Brain microvascular endothelial cell (primary cell): ENCODE measurements at regions not wholly inside any gene's neighbourhood (a gene's known extent, or its start where the extent isn't known, plus 50 kb on each side); places are given as distances from the start of the nearest gene placed in this dataset.
"Not testable (repeated sequence)": the region's sequence is repeated elsewhere in the genome, so short reads cannot be mapped to it uniquely, and the experiment has no call there.

Experiments
- DNase-seq: peaks from one replicate; pipeline ENCODE4 v3.0.0-alpha.2; 2020
- H3K27ac ChIP-seq: fragments of 250-450 bp; sonication (Bioruptor Pico); 2 replicates; pipeline ENCODE4 v1.5.1; 2020; ENCODE audit warnings: mild to moderate bottlenecking, moderate library complexity
- H3K27me3 ChIP-seq: fragments of 250-450 bp; sonication (Bioruptor Pico); replicated peaks from 2 replicates; pipeline ENCODE4 v1.5.1; 2020; ENCODE audit warnings: mild to moderate bottlenecking
- H3K36me3 ChIP-seq: fragments of 250-450 bp; sonication (Bioruptor Pico); replicated peaks from 2 replicates; pipeline ENCODE4 v1.5.1; 2020; ENCODE audit warnings: mild to moderate bottlenecking
- H3K4me3 ChIP-seq: 2 replicates; pipeline ENCODE4 v1.5.1; 2011; ENCODE audit warnings: low read depth, mild to moderate bottlenecking, control low read depth, low read length, moderate library complexity
- in situ Hi-C: cut with HindIII; loops from 2 replicates; pipeline ENCODE4 v1.10.0; 2017; ENCODE audit warnings: low sequenced_read_pairs, low pct_ligation_motif_present
- TF ChIP-seq, protein P1 (sequence below): IDR thresholded peaks from 2 replicates; pipeline ENCODE4 v1.5.1; 2011; ENCODE audit warnings: low read depth, mild to moderate bottlenecking, moderate library complexity, low read length, control low read depth, inconsistent platforms; ENCODE audit errors: missing control alignments

DNA sequence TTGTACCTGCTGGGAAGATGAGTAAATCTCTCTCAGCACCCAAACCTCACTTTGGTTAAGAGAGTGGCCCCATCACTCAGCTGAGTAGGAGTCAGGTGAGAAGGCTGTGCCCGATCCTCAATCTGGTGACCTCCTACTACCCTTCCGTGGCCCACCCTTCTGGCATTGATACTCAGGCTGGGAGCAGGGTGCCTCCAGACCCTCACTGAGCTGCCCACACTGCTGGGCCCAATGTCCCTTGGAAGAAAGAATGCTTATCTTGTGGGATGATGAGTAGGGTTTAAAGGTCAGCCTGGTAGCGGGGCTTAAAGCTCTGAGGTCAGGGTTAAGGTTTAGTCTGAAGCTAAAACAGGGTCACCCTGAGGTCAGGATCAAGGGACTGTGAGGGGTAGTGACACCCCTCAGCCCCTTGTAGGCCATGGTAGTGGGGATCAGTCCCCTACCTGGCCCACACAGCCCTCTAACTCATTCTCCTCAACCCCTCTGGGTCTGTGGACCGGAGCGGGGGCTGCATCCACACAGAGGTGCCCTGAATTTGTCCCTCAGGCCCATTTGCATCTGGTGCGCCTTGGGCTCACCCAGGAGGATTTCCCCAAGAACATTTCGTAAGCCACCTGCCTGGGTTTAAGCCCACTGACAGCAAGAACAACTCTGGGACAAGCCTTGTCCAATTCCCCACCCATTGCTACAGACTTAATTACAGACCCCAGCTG is 123.8 kb downstream of the CYP26B1 start:
- Histone ChIP-seq H3K27me3 (no peaks in the 10 kb centered on the region), H3K36me3 (no peaks in the 10 kb centered on the region), H3K4me3 (no peak overlapping the region), H3K27ac (no peak overlapping the region)
- no peak for DNase-seq
- TF ChIP-seq, protein P1, sequence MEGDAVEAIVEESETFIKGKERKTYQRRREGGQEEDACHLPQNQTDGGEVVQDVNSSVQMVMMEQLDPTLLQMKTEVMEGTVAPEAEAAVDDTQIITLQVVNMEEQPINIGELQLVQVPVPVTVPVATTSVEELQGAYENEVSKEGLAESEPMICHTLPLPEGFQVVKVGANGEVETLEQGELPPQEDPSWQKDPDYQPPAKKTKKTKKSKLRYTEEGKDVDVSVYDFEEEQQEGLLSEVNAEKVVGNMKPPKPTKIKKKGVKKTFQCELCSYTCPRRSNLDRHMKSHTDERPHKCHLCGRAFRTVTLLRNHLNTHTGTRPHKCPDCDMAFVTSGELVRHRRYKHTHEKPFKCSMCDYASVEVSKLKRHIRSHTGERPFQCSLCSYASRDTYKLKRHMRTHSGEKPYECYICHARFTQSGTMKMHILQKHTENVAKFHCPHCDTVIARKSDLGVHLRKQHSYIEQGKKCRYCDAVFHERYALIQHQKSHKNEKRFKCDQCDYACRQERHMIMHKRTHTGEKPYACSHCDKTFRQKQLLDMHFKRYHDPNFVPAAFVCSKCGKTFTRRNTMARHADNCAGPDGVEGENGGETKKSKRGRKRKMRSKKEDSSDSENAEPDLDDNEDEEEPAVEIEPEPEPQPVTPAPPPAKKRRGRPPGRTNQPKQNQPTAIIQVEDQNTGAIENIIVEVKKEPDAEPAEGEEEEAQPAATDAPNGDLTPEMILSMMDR: no peak
- in situ Hi-C loops: no loop called here

DNA sequence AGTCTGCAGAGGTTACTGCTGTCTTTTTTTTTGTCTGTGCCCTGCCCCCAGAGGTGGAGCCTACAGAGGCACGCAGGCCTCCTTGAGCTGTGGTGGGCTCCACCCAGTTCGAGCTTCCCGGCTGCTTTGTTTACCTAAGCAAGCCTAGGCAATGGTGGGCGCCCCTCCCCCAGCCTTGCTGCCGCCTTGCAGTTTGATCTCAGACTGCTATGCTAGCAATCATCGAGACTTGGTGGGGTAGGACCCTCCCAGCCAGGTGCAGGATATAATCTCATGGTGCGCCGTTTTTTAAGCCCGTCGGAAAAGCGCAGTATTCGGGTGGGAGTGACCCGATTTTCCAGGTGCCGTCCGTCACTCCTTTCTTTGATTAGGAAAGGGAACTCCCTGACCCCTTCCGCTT is 126.3 kb downstream of the CYP26B1 start:
- H3K36me3 ChIP-seq, H3K27me3 ChIP-seq, in situ Hi-C loops, DNase-seq, H3K4me3 ChIP-seq, H3K27ac ChIP-seq: not testable (repeated sequence)

DNA sequence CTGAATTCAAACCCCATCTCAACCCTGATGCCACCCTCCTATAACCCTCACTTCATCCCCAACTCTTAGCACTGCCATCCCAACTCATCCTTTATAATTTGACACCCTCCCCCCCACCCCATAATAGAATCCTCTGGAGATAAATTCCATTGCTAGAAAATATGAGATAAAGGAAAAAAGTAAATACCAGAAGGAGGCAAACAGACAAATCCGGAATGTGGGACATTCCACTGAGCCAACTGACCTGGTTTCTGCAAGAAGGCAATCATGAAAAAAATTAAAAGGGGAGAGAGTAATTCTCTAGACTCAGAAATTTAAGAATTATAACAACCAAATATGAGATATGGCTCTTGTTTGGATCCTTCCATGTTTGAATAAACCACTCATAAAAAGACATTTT is 132.4 kb downstream of the CYP26B1 start:
- H3K27me3 ChIP-seq: no peaks in the 10 kb centered on the region
- DNase-seq: peak; percentile 22
- no peak overlapping the region for H3K4me3 ChIP-seq
- no peaks in the 10 kb centered on the region for H3K36me3 ChIP-seq
- TF ChIP-seq, protein P1: no peak
- in situ Hi-C loops: no loop called here
- no peak overlapping the region for H3K27ac ChIP-seq

DNA sequence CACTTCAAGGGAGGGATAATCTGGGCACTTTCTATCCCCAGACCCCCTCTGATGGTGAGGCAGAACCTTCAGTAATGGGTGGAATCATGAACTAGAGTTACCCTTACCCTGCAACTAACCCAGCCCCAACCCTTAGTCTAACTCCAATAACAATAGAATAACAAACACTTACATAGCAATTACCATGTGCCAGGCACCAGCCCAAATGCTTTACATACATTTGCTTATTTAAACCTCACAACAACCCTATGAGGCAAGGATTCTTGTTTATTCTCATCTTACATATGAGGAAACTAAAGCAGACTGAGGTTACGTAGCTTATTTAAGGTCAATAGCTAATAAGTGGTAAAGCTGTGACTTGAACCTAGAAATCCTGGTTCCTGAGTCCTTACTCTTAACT is 132.8 kb downstream of the CYP26B1 start:
- no peak overlapping the region for H3K27ac ChIP-seq
- no peak overlapping the region for H3K4me3 ChIP-seq
- H3K27me3 ChIP-seq: no peaks in the 10 kb centered on the region
- TF ChIP-seq, protein P1: no peak
- no peaks in the 10 kb centered on the region for H3K36me3 ChIP-seq
- in situ Hi-C loops: no loop called here
- no peak for DNase-seq

DNA sequence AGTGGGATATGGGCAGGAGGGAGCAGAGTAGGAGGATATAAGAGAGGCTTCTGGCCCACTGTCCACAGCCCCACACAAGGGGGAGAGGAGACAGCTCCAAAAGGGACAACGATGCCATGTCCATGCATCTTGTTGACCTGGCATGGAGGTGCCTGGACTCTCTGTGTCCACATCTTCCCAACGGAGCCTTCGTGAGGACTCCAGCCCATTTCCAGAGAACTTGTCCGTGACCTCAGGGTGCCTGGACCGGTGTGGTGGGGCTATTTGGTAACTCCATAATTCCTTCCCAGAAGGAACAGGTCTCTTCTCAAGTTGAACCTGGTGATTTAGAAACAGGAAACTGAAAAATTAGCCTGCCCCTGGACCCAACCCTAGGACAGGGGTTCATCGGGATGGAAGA is 133.9 kb downstream of the CYP26B1 start:
- no peak for DNase-seq
- TF ChIP-seq, protein P1: no peak
- Histone ChIP-seq H3K36me3 (no peaks in the 10 kb centered on the region), H3K27me3 (no peaks in the 10 kb centered on the region), H3K4me3 (no peak overlapping the region), H3K27ac (no peak overlapping the region)
- in situ Hi-C loops: no loop called here

DNA sequence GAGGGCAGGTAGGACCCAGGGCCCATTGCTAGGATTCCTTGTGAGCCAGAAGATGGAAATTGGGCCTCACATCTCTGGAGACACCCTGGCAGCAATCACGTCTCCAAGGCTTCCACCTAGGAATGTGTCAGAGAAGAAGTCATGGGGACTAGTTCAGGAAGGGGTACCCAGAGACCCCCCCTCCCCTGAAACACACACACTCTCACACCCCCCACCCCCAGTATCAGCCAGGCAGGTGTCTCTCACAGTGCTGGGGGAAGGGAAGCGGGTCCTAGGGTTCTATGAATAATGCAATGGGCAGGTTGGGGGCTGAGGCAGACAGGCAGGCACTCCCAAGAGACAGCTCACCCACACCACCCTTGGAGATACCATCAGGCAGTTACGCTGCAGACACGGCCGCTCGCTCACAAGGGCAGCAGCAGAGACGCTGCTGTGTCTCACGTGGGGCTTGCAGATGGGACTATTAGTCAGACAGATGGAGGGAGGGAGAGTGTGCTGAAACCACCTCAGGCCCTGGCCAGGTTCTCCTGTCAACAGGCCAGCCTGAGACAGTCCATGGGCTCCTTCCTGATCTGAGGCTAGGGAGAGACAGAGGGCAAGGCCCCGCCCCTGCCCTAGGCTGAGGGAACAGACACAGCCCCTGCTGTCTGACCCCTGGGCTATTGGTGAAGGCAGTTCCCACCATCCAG is 134.6 kb downstream of the CYP26B1 start:
- TF ChIP-seq, protein P1: no peak
- Histone ChIP-seq H3K4me3 (no peak overlapping the region), H3K36me3 (no peaks in the 10 kb centered on the region), H3K27me3 (no peaks in the 10 kb centered on the region), H3K27ac (no peak overlapping the region)
- DNase-seq: peak; percentile 4
- in situ Hi-C loops: no loop called here
